ENCODE measurements at regions not wholly inside any gene's neighbourhood (a gene's known extent, or its start where the extent isn't known, plus 50 kb on each side); places are given as distances from the start of the nearest gene placed in this dataset.

DNA sequence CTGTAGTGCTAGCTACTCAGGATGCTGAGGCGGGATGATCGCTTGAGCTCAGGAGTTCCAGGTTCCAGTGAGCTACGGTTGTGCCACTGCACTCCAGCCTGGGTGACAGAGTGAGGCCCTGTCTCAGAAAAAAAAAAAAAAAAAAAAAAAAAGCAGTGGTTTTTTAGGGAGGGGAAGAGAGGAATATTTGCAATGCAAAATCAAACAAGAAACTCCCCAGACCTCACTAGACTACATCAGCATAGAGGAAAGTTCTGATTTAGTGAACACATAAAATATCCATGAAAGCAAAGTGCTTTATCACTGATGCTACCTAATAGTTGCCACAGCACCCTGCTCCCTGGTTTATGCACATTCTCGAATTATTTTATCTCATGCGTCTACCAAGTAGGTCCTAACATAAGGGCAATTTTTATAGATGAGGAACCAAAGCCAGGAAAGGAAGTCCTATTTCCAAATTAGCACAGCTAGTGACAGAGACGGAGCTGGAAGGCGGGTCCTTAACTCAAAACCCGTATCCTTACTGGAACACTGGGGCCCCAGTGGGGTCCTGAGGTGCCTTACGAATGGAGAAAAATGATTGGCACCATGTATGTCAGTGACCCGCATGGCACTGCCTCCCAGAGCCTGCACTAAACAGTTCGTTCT, 50.7 kb upstream of the GPR157 start:
- TF ChIP-seq, protein P1, sequence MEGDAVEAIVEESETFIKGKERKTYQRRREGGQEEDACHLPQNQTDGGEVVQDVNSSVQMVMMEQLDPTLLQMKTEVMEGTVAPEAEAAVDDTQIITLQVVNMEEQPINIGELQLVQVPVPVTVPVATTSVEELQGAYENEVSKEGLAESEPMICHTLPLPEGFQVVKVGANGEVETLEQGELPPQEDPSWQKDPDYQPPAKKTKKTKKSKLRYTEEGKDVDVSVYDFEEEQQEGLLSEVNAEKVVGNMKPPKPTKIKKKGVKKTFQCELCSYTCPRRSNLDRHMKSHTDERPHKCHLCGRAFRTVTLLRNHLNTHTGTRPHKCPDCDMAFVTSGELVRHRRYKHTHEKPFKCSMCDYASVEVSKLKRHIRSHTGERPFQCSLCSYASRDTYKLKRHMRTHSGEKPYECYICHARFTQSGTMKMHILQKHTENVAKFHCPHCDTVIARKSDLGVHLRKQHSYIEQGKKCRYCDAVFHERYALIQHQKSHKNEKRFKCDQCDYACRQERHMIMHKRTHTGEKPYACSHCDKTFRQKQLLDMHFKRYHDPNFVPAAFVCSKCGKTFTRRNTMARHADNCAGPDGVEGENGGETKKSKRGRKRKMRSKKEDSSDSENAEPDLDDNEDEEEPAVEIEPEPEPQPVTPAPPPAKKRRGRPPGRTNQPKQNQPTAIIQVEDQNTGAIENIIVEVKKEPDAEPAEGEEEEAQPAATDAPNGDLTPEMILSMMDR (IDR thresholded peaks at IDR 0.05; ENCODE audit: poor library complexity), result no peak
- TF ChIP-seq EZH2 (IDR thresholded peaks at IDR 0.05; ENCODE audit: borderline replicate concordance), result no peak
